ENCODE measurements at regions not wholly inside any gene's neighbourhood (a gene's known extent, or its start where the extent isn't known, plus 50 kb on each side); places are given as distances from the start of the nearest gene placed in this dataset.

- Histone ChIP-seq H3K4ac (replicated peaks; ENCODE audit: insufficient read length, low read depth, low read length) (no peak overlapping the region), H2BK120ac (replicated peaks; ENCODE audit: low read depth, low read length) (no peak overlapping the region), H2BK12ac (ENCODE audit: low read depth, low read length) (no peak overlapping the region), H4K91ac (replicated peaks; ENCODE audit: insufficient read length, low read length) (no peak overlapping the region), H4K20me1 (replicated peaks in 1 of 2; ENCODE audit: control insufficient read depth in 1 of 2, insufficient read depth in 2 of 2, low read length in 2 of 2) (no peaks in the 10 kb centered on the region), H3K4me3 (ENCODE audit: extremely low read depth in 1 of 4, insufficient read depth in 2 of 4, low read depth in 3 of 4, low read length in 4 of 4) (no peak overlapping the region), H3K14ac (ENCODE audit: insufficient read length) (no peak overlapping the region), H3K36me3 (ENCODE audit: control insufficient read depth in 2 of 4, insufficient read depth in 4 of 4, low read length in 3 of 4) (no peaks in the 10 kb centered on the region), H3K9me3 (ENCODE audit: insufficient read depth in 2 of 2, low read depth in 1 of 2, low read length in 1 of 2) (peaks cover 4 to 8% of the 10 kb centered on the region in 2 experiments; a peak in 1 of 4 replicates), H3K27me3 (replicated peaks in 1 of 4; ENCODE audit: control insufficient read depth in 3 of 4, extremely low read depth in 1 of 4, insufficient read depth in 3 of 4, low read length in 3 of 4) (no peaks in the 10 kb centered on the region), H3K27ac (ENCODE audit: low read depth, low read length) (no peak overlapping the region), H2AFZ (ENCODE audit: low read length) (no peak overlapping the region), H3K23me2 (ENCODE audit: low read depth, low read length) (no peaks in the 10 kb centered on the region), H3K9ac (replicated peaks in 1 of 4; ENCODE audit: extremely low read depth in 1 of 4, low read depth in 3 of 4, low read length in 3 of 4) (no peak overlapping the region), H3K56ac (replicated peaks; ENCODE audit: insufficient read length, low read depth, low read length) (no peak overlapping the region), H2BK15ac (ENCODE audit: low read length) (no peak overlapping the region), H4K5ac (ENCODE audit: insufficient read length, low read depth, low read length) (no peak overlapping the region), H2AK5ac (ENCODE audit: low read depth, low read length) (no peak overlapping the region), H4K8ac (ENCODE audit: extremely low read depth, insufficient read depth, low read length) (no peak overlapping the region), H2BK5ac (ENCODE audit: low read depth, low read length) (no peak overlapping the region), H3K18ac (ENCODE audit: extremely low read depth, low read length) (no peak overlapping the region), H3K23ac (ENCODE audit: insufficient read length) (no peak overlapping the region), H2BK20ac (ENCODE audit: low read length) (no peak overlapping the region), H3K4me1 (replicated peaks in 1 of 4; ENCODE audit: control insufficient read depth in 3 of 4, insufficient read depth in 4 of 4, low read length in 3 of 4) (no peaks in the 10 kb centered on the region; a peak in 1 of 7 replicates), H3K79me1 (ENCODE audit: low read depth, low read length) (no peaks in the 10 kb centered on the region), H3K79me2 (ENCODE audit: control insufficient read depth in 1 of 2, insufficient read depth in 2 of 2, low read length in 2 of 2) (no peaks in the 10 kb centered on the region), H3K4me2 (ENCODE audit: insufficient read depth in 1 of 2, low read depth in 2 of 2, low read length in 2 of 2) (no peak overlapping the region)
- FAIRE-seq (no peak), DNase-seq (ENCODE audit: low read depth in 1 of 2, low spot score in 2 of 2) (no peak)
- ChIA-PET POLR2A (ENCODE audit: partially characterized antibody) (no interaction called here), CTCF (ENCODE audit: partially characterized antibody) (no interaction called here)
- TF ChIP-seq KDM4A (IDR thresholded peaks at IDR 0.05; ENCODE audit: low read depth, low read length, severe bottlenecking), result no peak
- TF ChIP-seq NRF1 (IDR thresholded peaks at IDR 0.05; ENCODE audit: low read depth, low read length), result no peak
- no peak for TF ChIP-seq CBX5 (IDR thresholded peaks at IDR 0.05; ENCODE audit: low read depth, low read length)
- no peak for TF ChIP-seq CEBPB (IDR thresholded peaks at IDR 0.05; ENCODE audit: low read depth, low read length)
- no peak for TF ChIP-seq GTF2F1 (IDR thresholded peaks at IDR 0.05; ENCODE audit: borderline replicate concordance, low read depth, low read length)
- TF ChIP-seq, protein P1, sequence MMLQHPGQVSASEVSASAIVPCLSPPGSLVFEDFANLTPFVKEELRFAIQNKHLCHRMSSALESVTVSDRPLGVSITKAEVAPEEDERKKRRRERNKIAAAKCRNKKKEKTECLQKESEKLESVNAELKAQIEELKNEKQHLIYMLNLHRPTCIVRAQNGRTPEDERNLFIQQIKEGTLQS (IDR thresholded peaks at IDR 0.05; ENCODE audit: insufficient read depth, low read depth, low read length), result no peak
- no peak for TF ChIP-seq SP2 (IDR thresholded peaks at IDR 0.05; ENCODE audit: low read length)
- no peak for TF ChIP-seq E2F6 (IDR thresholded peaks at IDR 0.05)
- TF ChIP-seq CHD1 (IDR thresholded peaks at IDR 0.05; ENCODE audit: low read depth, low read length), result no peak
- no peak for TF ChIP-seq TEAD4 (IDR thresholded peaks at IDR 0.05; ENCODE audit: low read depth, low read length)
- TF ChIP-seq POLR2A (IDR thresholded peaks at IDR 0.05; ENCODE audit: control extremely low read depth in 1 of 2, low read depth in 2 of 2, low read length in 2 of 2), result no peak
- TF ChIP-seq, protein P2, sequence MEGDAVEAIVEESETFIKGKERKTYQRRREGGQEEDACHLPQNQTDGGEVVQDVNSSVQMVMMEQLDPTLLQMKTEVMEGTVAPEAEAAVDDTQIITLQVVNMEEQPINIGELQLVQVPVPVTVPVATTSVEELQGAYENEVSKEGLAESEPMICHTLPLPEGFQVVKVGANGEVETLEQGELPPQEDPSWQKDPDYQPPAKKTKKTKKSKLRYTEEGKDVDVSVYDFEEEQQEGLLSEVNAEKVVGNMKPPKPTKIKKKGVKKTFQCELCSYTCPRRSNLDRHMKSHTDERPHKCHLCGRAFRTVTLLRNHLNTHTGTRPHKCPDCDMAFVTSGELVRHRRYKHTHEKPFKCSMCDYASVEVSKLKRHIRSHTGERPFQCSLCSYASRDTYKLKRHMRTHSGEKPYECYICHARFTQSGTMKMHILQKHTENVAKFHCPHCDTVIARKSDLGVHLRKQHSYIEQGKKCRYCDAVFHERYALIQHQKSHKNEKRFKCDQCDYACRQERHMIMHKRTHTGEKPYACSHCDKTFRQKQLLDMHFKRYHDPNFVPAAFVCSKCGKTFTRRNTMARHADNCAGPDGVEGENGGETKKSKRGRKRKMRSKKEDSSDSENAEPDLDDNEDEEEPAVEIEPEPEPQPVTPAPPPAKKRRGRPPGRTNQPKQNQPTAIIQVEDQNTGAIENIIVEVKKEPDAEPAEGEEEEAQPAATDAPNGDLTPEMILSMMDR (IDR thresholded peaks at IDR 0.05; ENCODE audit: control extremely low read depth in 1 of 3, insufficient read depth in 1 of 3, low read depth in 1 of 3, low read length in 3 of 3), result no peak
Measured at GRCh38 chr3:89808680-89809197, 701.3 kb downstream of the EPHA3 start.

All from H1 (cell line).